K562 (cell line): ENCODE measurements at regions not wholly inside any gene's neighbourhood (a gene's known extent, or its start where the extent isn't known, plus 50 kb on each side); places are given as distances from the start of the nearest gene placed in this dataset.

Experiments
- ATAC-seq: fragments of 200-7000 bp; cut with Tn5 transposase; 3 replicates; pipeline ENCODE4 v1.9.1; 2020; ENCODE audit warnings: moderate library complexity
- BruUV-seq: library from RNA; stranded (reverse); fragments of 400-500 nt; replicated peaks from 2 replicates; lab custom pipeline; 2021; lab: Mats Ljungman, UMichigan
- CTCF ChIA-PET: fragments of 300-600 bp; formaldehyde crosslinking; extraction: SDS; loops from one replicate; lab custom pipeline; 2021; ENCODE audit warnings: low intra/inter-chr PET ratio; lab: Yijun Ruan, JAX
- POLR2A ChIA-PET: fragments of 300-600, 350-650 bp; sonication (Branson Sonifier 250); formaldehyde crosslinking; extraction: SDS; loops from one replicate; lab custom pipeline; 2021; ENCODE audit warnings: antibody characterized with exemption, inconsistent platforms; lab: Yijun Ruan, JAX
- DNase-seq, 4 experiments: peaks; one replicate each; pipeline versions ENCODE4 v3.0.0 to v3.0.0-alpha.2; 2011 to 2018; ENCODE audit warnings: low spot score in 3 of 4, mixed read lengths in 3 of 4; ENCODE audit errors: extremely low read depth in 1 of 4
- FAIRE-seq: peaks from 2 replicates; lab custom pipeline; 2011; peaks lifted over from hg19 to GRCh38; lab: Jason Lieb, UNC
- H2AFZ ChIP-seq: 2 replicates; pipeline ENCODE4 v1.6.0; 2011; ENCODE audit warnings: low read depth, low read length, control low read depth, inconsistent platforms
- H3K27ac ChIP-seq: fragments of 200-600 bp; 3 replicates; pipeline ENCODE4 v1.8.0; 2011; ENCODE audit warnings: low read depth, mild to moderate bottlenecking, control low read depth, inconsistent platforms, low read length, moderate library complexity, mixed read lengths; ENCODE audit errors: extremely low read depth
- H3K27me3 ChIP-seq, 2 experiments: fragments of 300-600 bp in 1 of 2; 2 replicates in 1 of 2; 3 replicates in 1 of 2; pipeline versions ENCODE4 v1.6.0 to v1.8.0; 2011; ENCODE audit warnings: inconsistent platforms in 2 of 2, low read length in 2 of 2, mild to moderate bottlenecking in 1 of 2, mixed read lengths in 1 of 2, moderate library complexity in 1 of 2; ENCODE audit not compliant: control insufficient read depth in 2 of 2, insufficient read depth in 2 of 2
- H3K36me3 ChIP-seq: fragments of 300-600 bp; 3 replicates; pipeline ENCODE4 v1.8.0; 2011; ENCODE audit warnings: mild to moderate bottlenecking, low read length, inconsistent platforms; ENCODE audit not compliant: control insufficient read depth, insufficient read depth
- H3K4me1 ChIP-seq, 2 experiments: fragments of 200-600 bp in 1 of 2; replicated peaks in 1 of 2; 2 replicates in 1 of 2; 3 replicates in 1 of 2; pipeline versions ENCODE4 v1.5.1 to v1.8.0; 2011; ENCODE audit warnings: inconsistent platforms in 2 of 2, low read length in 2 of 2, mild to moderate bottlenecking in 1 of 2, mixed read lengths in 1 of 2, moderate library complexity in 1 of 2; ENCODE audit not compliant: control insufficient read depth in 2 of 2, insufficient read depth in 2 of 2
- H3K4me2 ChIP-seq: 2 replicates; pipeline ENCODE4 v1.6.1; 2011; ENCODE audit warnings: low read length, control low read depth, inconsistent platforms, mixed read lengths; ENCODE audit not compliant: insufficient read depth
- H3K4me3 ChIP-seq: fragments of 200-600 bp; sonication (generic), shearing (Covaris generic); 2 replicates; pipeline ENCODE4 v1.5.1; 2016; ENCODE audit warnings: control low read depth, inconsistent platforms
- H3K79me2 ChIP-seq: fragments of 200-600 bp; 3 replicates; pipeline ENCODE4 v1.8.0; 2011; ENCODE audit warnings: low read length, inconsistent platforms; ENCODE audit not compliant: control insufficient read depth, insufficient read depth
- H3K9ac ChIP-seq, 2 experiments: 2 replicates each; pipeline versions ENCODE4 v1.6.0 to v1.6.1; 2011; ENCODE audit warnings: low read depth in 2 of 2, low read length in 2 of 2, control low read depth in 1 of 2, inconsistent platforms in 1 of 2, mild to moderate bottlenecking in 1 of 2, mixed read lengths in 1 of 2; ENCODE audit not compliant: insufficient read depth in 1 of 2
- H3K9me1 ChIP-seq: one replicate; pipeline ENCODE4 v1.6.0; 2011; ENCODE audit warnings: inconsistent platforms, mild to moderate bottlenecking, low read length, moderate library complexity; ENCODE audit not compliant: control insufficient read depth, insufficient read depth
- H3K9me3 ChIP-seq: replicated peaks from 2 replicates; pipeline ENCODE4 v1.5.1; 2011; ENCODE audit warnings: low read depth, low read length, inconsistent platforms; ENCODE audit not compliant: control insufficient read depth, insufficient read depth
- H4K20me1 ChIP-seq: replicated peaks from 2 replicates; pipeline ENCODE4 v1.6.1; 2011; ENCODE audit warnings: low read length, inconsistent platforms, mixed read lengths; ENCODE audit not compliant: control insufficient read depth, insufficient read depth
- ETV5 ChIP-seq: sonication (generic); formaldehyde crosslinking; IDR thresholded peaks from 2 replicates; pipeline ENCODE4 v1.4.0; 2020; ENCODE audit warnings: low read depth, mild to moderate bottlenecking, missing genetic modification reagents
- GTF2A2 ChIP-seq: IDR thresholded peaks from 2 replicates; pipeline ENCODE4 v1.6.1; 2016; ENCODE audit warnings: mild to moderate bottlenecking, missing genetic modification characterization, missing compliant biosample characterization
- HDGF ChIP-seq: fragments of 450-650 bp; IDR thresholded peaks from 2 replicates; pipeline ENCODE4 v1.6.1; 2016
- NUFIP1 ChIP-seq: fragments of 450-650 bp; IDR thresholded peaks from 2 replicates; pipeline ENCODE4 v1.6.1; 2018; ENCODE audit not compliant: partially characterized antibody
- SMARCC2 ChIP-seq: fragments of 450-650 bp; IDR thresholded peaks from 2 replicates; pipeline ENCODE4 v1.6.1; 2017; ENCODE audit warnings: antibody characterized with exemption, moderate library complexity, mild to moderate bottlenecking, low read depth
- ZNF146 ChIP-seq: IDR thresholded peaks from one replicate; pipeline ENCODE4 v1.6.1; 2018; ENCODE audit warnings: missing compliant biosample characterization; ENCODE audit not compliant: unreplicated experiment
- ZNF668 ChIP-seq: fragments of 250-450 bp; sonication (Bioruptor Pico); IDR thresholded peaks from 2 replicates; pipeline ENCODE4 v1.8.0; 2022; ENCODE audit warnings: mild to moderate bottlenecking, inconsistent platforms
- WGBS: fragments of 100-300 bp; shearing (Covaris generic); methylation state at CpG from one replicate; pipeline ENCODE4 v1.1.6; 2016; ENCODE audit warnings: low coverage, mixed read lengths; ENCODE audit not compliant: insufficient coverage; ENCODE audit errors: missing lambda C conversion rate; 5-methylcytosine and 5-hydroxymethylcytosine counted together
- in situ Hi-C: fragments of 300-500 bp; cut with MboI; formaldehyde crosslinking; loops from 4 replicates; pipeline ENCODE4 v1.15.0; 2018; ENCODE audit warnings: inconsistent platforms, mixed read lengths
- intact Hi-C: fragments of 100-400 bp; cut with micrococcal nuclease; formaldehyde crosslinking; loops from 2 replicates; pipeline ENCODE4 v1.14.2; 2022
- TF ChIP-seq, protein P1 (sequence below), 3 experiments: fragments of 200-800 bp in 1 of 3; fragments of 250-450 bp in 1 of 3; fragments of 450-650 bp in 1 of 3; sonication (Bioruptor Pico) in 1 of 3; sonication (Bioruptor generic) in 1 of 3; formaldehyde crosslinking in 1 of 3; IDR thresholded peaks; 2 replicates each; pipeline versions ENCODE4 v1.6.1 to v1.8.0; 2016 to 2022; ENCODE audit warnings: mild to moderate bottlenecking in 2 of 3, missing genetic modification characterization in 2 of 3, missing compliant biosample characterization in 1 of 3, moderate library complexity in 1 of 3
- TF ChIP-seq, protein P2 (sequence below): fragments of 450-650 bp; formaldehyde crosslinking; IDR thresholded peaks from 2 replicates; pipeline ENCODE4 v1.4.0; 2020; ENCODE audit warnings: mild to moderate bottlenecking

DNA sequence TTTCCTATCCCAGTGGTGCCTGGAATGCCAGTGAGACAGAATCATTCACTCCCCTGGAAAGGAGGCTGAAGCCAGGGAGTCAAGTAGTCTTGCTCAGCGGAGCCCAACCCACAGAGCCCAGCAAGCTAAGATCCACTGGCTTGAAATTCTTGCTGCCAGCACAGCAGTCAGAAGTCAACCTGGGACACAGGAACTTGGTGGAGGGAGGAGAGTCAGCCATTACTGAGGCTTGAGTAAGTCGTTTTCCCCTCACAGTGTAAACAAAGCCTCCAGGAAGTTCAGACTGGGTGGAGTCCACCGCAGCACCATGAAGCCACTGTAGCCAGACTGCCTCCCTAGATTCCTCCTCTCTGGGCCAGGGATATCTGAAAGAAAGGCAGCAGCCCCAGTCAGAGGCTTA lies 283.2 kb upstream of the CPEB2 start (continued):
- TF ChIP-seq NUFIP1 (no peak), ETV5 (no peak)

DNA sequence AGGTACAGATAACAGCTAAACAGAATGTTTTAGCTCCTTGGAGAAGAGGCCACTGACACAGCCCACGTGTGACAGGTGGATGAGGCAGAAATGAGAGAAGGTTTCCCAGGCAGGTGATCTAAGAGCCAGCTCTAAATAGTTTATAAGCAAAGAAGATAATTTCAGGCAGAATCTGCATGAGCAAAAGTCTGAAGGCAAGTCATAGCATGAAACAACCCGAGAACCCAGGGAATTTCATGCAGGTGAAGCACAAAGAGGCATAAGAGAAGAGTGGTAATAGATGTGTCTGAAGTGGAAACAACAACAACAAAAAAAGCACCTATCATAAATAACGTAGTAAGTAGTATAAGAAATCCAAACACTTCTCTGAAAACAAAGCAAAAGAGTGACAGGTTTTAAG lies 275.8 kb upstream of the CPEB2 start:
- no peak overlapping the region for H3K27ac ChIP-seq
- H3K36me3 ChIP-seq = no peaks in the 10 kb centered on the region
- ATAC-seq = no peak
- H3K9me3 ChIP-seq = no peaks in the 10 kb centered on the region
- H3K9me1 ChIP-seq = no peaks in the 10 kb centered on the region
- intact Hi-C loops (no loop called here), in situ Hi-C loops (no loop called here)
- CTCF ChIA-PET = no interaction called here
- H3K79me2 ChIP-seq = no peaks in the 10 kb centered on the region
- no peak for DNase-seq
- no peak overlapping the region for H3K4me3 ChIP-seq
- POLR2A ChIA-PET = interaction anchor here (0.5 kb wide), 1 partner anchor 59 kb away, joined by 3 read pairs; no protein-coding TSS in a partner anchor
- no TSS peak for BruUV-seq
- H2AFZ ChIP-seq = no peak overlapping the region
- H4K20me1 ChIP-seq = no peaks in the 10 kb centered on the region
- TF ChIP-seq, protein P1, sequence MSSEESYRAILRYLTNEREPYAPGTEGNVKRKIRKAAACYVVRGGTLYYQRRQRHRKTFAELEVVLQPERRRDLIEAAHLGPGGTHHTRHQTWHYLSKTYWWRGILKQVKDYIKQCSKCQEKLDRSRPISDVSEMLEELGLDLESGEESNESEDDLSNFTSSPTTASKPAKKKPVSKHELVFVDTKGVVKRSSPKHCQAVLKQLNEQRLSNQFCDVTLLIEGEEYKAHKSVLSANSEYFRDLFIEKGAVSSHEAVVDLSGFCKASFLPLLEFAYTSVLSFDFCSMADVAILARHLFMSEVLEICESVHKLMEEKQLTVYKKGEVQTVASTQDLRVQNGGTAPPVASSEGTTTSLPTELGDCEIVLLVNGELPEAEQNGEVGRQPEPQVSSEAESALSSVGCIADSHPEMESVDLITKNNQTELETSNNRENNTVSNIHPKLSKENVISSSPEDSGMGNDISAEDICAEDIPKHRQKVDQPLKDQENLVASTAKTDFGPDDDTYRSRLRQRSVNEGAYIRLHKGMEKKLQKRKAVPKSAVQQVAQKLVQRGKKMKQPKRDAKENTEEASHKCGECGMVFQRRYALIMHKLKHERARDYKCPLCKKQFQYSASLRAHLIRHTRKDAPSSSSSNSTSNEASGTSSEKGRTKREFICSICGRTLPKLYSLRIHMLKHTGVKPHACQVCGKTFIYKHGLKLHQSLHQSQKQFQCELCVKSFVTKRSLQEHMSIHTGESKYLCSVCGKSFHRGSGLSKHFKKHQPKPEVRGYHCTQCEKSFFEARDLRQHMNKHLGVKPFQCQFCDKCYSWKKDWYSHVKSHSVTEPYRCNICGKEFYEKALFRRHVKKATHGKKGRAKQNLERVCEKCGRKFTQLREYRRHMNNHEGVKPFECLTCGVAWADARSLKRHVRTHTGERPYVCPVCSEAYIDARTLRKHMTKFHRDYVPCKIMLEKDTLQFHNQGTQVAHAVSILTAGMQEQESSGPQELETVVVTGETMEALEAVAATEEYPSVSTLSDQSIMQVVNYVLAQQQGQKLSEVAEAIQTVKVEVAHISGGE (CRISPR knock-in tag; IDR thresholded peaks at IDR 0.05) = no peak
- TF ChIP-seq ZNF668 (CRISPR knock-in tag) = no peak
- no peak for TF ChIP-seq SMARCC2
- TF ChIP-seq GTF2A2 (tag) = no peak
- no peak for TF ChIP-seq HDGF
- TF ChIP-seq ZNF146 (CRISPR knock-in tag) = no peak
- TF ChIP-seq, protein P2, sequence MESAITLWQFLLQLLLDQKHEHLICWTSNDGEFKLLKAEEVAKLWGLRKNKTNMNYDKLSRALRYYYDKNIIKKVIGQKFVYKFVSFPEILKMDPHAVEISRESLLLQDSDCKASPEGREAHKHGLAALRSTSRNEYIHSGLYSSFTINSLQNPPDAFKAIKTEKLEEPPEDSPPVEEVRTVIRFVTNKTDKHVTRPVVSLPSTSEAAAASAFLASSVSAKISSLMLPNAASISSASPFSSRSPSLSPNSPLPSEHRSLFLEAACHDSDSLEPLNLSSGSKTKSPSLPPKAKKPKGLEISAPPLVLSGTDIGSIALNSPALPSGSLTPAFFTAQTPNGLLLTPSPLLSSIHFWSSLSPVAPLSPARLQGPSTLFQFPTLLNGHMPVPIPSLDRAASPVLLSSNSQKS = no peak
- H3K4me1 ChIP-seq = no peaks in the 10 kb centered on the region
- 0% methylated on average over 3 of the region's 3 CpGs for WGBS
- H3K9ac ChIP-seq = no peak overlapping the region
- no peak for FAIRE-seq
- no peak overlapping the region for H3K4me2 ChIP-seq
- H3K27me3 ChIP-seq = no peaks in the 10 kb centered on the region
